NCI-H748 (cell line): ENCODE measurements at regions not wholly inside any gene's neighbourhood (a gene's known extent, or its start where the extent isn't known, plus 50 kb on each side); places are given as distances from the start of the nearest gene placed in this dataset.

Source experiments
- DNase-seq: peaks from one replicate; lab custom pipeline; 2025; ENCODE audit not compliant: unreplicated experiment; lab: John Stamatoyannopoulos, UW

GRCh38 chr2:71938108-71938507 lies 209.6 kb downstream of the CYP26B1 start:
- no peak for DNase-seq

GRCh38 chr2:71937396-71937795 lies 210.3 kb downstream of the CYP26B1 start:
- no peak for DNase-seq

- no peak for DNase-seq
These were observed 211.3 kb downstream of the CYP26B1 start for GRCh38 chr2:71936076-71937030.

- no peak for DNase-seq
These were observed 212.3 kb downstream of the CYP26B1 start for GRCh38 chr2:71935262-71935848.

- no peak for DNase-seq
These were observed 212.9 kb downstream of the CYP26B1 start for GRCh38 chr2:71934595-71935261.

- no peak for DNase-seq
These were observed 213.4 kb downstream of the CYP26B1 start for GRCh38 chr2:71934320-71934593.

GRCh38 chr2:71933467-71934319 lies 214.0 kb downstream of the CYP26B1 start:
- no peak for DNase-seq

- no peak for DNase-seq
These were observed 214.7 kb downstream of the CYP26B1 start for GRCh38 chr2:71932780-71933466.

- DNase-seq = no peak
These were observed 215.5 kb downstream of the CYP26B1 start for GRCh38 chr2:71932037-71932779.

- DNase-seq = peak; percentile 85
These were observed 217.5 kb downstream of the CYP26B1 start for GRCh38 chr2:71930049-71930681.

- no peak for DNase-seq
These were observed 218.2 kb downstream of the CYP26B1 start for GRCh38 chr2:71929482-71929772.

- no peak for DNase-seq
These were observed 218.8 kb downstream of the CYP26B1 start for GRCh38 chr2:71928734-71929481.

- DNase-seq = no peak
These were observed 219.6 kb downstream of the CYP26B1 start for GRCh38 chr2:71927757-71928715.

- no peak for DNase-seq
These were observed 220.5 kb downstream of the CYP26B1 start for GRCh38 chr2:71926876-71927756.

GRCh38 chr2:71926089-71926447 lies 221.6 kb downstream of the CYP26B1 start:
- DNase-seq = no peak

- DNase-seq = no peak
These were observed 222.2 kb downstream of the CYP26B1 start for GRCh38 chr2:71925268-71926088.
